Immature natural killer cell (primary cell): ENCODE measurements at regions not wholly inside any gene's neighbourhood (a gene's known extent, or its start where the extent isn't known, plus 50 kb on each side); places are given as distances from the start of the nearest gene placed in this dataset.
A peak's percentile ranks its signal among the peaks of the same experiment; 100 is the strongest.

ENCODE experiments used
- DNase-seq, 3 donors: peaks; one replicate each; pipeline ENCODE4 v3.0.0; 2022; ENCODE audit warnings: mixed read lengths in 1 of 3
- H3K27ac Mint-ChIP-seq, 6 donors: one replicate each; pipeline ENCODE4 v1.8.0; 2020; ENCODE audit warnings: mixed read lengths in 6 of 6, mild to moderate bottlenecking in 5 of 6, inconsistent platforms in 4 of 6, moderate library complexity in 3 of 6
- H3K27me3 Mint-ChIP-seq, 3 donors: one replicate each; pipeline ENCODE4 v1.8.0; 2020 to 2021; ENCODE audit warnings: low read depth in 3 of 3, mild to moderate bottlenecking in 3 of 3, mixed read lengths in 3 of 3, moderate library complexity in 3 of 3, inconsistent platforms in 1 of 3
- H3K36me3 Mint-ChIP-seq, 3 donors: one replicate each; pipeline ENCODE4 v1.8.0; 2020; ENCODE audit warnings: mixed read lengths in 3 of 3, inconsistent platforms in 2 of 3, mild to moderate bottlenecking in 2 of 3
- H3K4me1 Mint-ChIP-seq, 2 donors: one replicate each; pipeline ENCODE4 v1.8.0; 2020; ENCODE audit warnings: inconsistent platforms in 2 of 2, mild to moderate bottlenecking in 2 of 2, mixed read lengths in 2 of 2, moderate library complexity in 1 of 2
- H3K4me3 Mint-ChIP-seq, 5 donors: one replicate each; pipeline ENCODE4 v1.8.0; 2020; ENCODE audit warnings: mild to moderate bottlenecking in 5 of 5, mixed read lengths in 5 of 5, inconsistent platforms in 3 of 5, moderate library complexity in 3 of 5
- H3K9me3 Mint-ChIP-seq, 6 donors: one replicate each; pipeline ENCODE4 v1.8.0; 2020; ENCODE audit warnings: mild to moderate bottlenecking in 6 of 6, mixed read lengths in 6 of 6, inconsistent platforms in 4 of 6, moderate library complexity in 3 of 6

- no peaks in the 10 kb centered on the region for H3K36me3 Mint-ChIP-seq
- H3K27me3 Mint-ChIP-seq: peaks cover 0 to 2% (median 0%) of the 10 kb centered on the region in 3 donors
- H3K9me3 Mint-ChIP-seq: no peaks in the 10 kb centered on the region
- DNase-seq: no peak
- peaks cover 14 to 15% of the 10 kb centered on the region in 2 donors for H3K4me1 Mint-ChIP-seq
- H3K4me3 Mint-ChIP-seq: peak overlapping the region in 2 of 5 donors; percentile 4 to 75
- no peak overlapping the region for H3K27ac Mint-ChIP-seq
Measured at GRCh38 chr7:26102176-26102575, 49.8 kb upstream of the NFE2L3 start.
